Caco-2 (cell line): ENCODE measurements at regions not wholly inside any gene's neighbourhood (a gene's known extent, or its start where the extent isn't known, plus 50 kb on each side); places are given as distances from the start of the nearest gene placed in this dataset.

Source experiments
- BruUV-seq: library from RNA; stranded (reverse); fragments of 400-500 nt; replicated peaks from 2 replicates; lab custom pipeline; 2021; lab: Mats Ljungman, UMichigan
- CTCF ChIA-PET: fragments of 300-600 bp; sonication (Branson Sonifier 250); formaldehyde crosslinking; loops from one replicate; lab custom pipeline; 2022; ENCODE audit warnings: antibody characterized with exemption; lab: Charles Lee
- POLR2A ChIA-PET: fragments of 300-600 bp; sonication (Branson Sonifier 250); formaldehyde crosslinking; loops from one replicate; lab custom pipeline; 2022; ENCODE audit warnings: antibody characterized with exemption; lab: Charles Lee
- DNase-seq, 2 experiments: peaks; one replicate each; pipeline versions ENCODE4 v3.0.0 to v3.0.0-alpha.2; 2020 to 2022
- H3K27me3 ChIP-seq: replicated peaks from 2 replicates; pipeline ENCODE4 v1.6.0; 2011; ENCODE audit warnings: low read length; ENCODE audit not compliant: control insufficient read depth, insufficient read depth
- H3K36me3 ChIP-seq: 2 replicates; pipeline ENCODE4 v1.5.1; 2011; ENCODE audit warnings: low read length; ENCODE audit not compliant: control insufficient read depth, insufficient read depth
- H3K4me1 ChIP-seq: fragments of 250-450 bp; sonication (Bioruptor Pico); 2 replicates; pipeline ENCODE4 v1.5.1; 2020; ENCODE audit warnings: mild to moderate bottlenecking
- H3K4me3 ChIP-seq: 2 replicates; pipeline ENCODE4 v1.5.1; 2011; ENCODE audit warnings: low read depth, mild to moderate bottlenecking, control low read depth, low read length
- H3K9me3 ChIP-seq: fragments of 250-450 bp; sonication (Bioruptor Pico); 2 replicates; pipeline ENCODE4 v1.5.1; 2020; ENCODE audit warnings: mild to moderate bottlenecking, moderate library complexity
- H3K27ac Mint-ChIP-seq: one replicate; pipeline ENCODE4 v1.8.0; 2022; ENCODE audit warnings: mixed read lengths; ENCODE audit not compliant: unreplicated experiment
- H3K27me3 Mint-ChIP-seq: one replicate; pipeline ENCODE4 v1.8.0; 2022; ENCODE audit warnings: mixed read lengths; ENCODE audit not compliant: insufficient read depth, unreplicated experiment
- H3K36me3 Mint-ChIP-seq: one replicate; pipeline ENCODE4 v1.8.0; 2022; ENCODE audit warnings: mild to moderate bottlenecking, mixed read lengths; ENCODE audit not compliant: insufficient read depth, unreplicated experiment
- H3K4me1 Mint-ChIP-seq: one replicate; pipeline ENCODE4 v1.8.0; 2022; ENCODE audit warnings: low read depth, mixed read lengths; ENCODE audit not compliant: unreplicated experiment
- H3K4me3 Mint-ChIP-seq: one replicate; pipeline ENCODE4 v1.8.0; 2022; ENCODE audit warnings: mild to moderate bottlenecking, moderate library complexity, mixed read lengths; ENCODE audit not compliant: unreplicated experiment
- H3K9me3 Mint-ChIP-seq: one replicate; pipeline ENCODE4 v1.8.0; 2022; ENCODE audit warnings: mixed read lengths; ENCODE audit not compliant: unreplicated experiment
- intact Hi-C: fragments of 100-400 bp; cut with micrococcal nuclease; formaldehyde crosslinking; loops from one replicate; pipeline ENCODE4 v1.10.0; 2022; ENCODE audit not compliant: unreplicated experiment
- TF ChIP-seq, protein P1 (sequence below), 2 experiments: fragments of 200-600 bp in 1 of 2; IDR thresholded peaks; 1 replicate in 1 of 2; 2 replicates in 1 of 2; pipeline versions ENCODE4 v1.5.1 to v1.8.0; 2011 to 2022; ENCODE audit warnings: antibody characterized with exemption in 1 of 2, control low read depth in 1 of 2, inconsistent platforms in 1 of 2, low read depth in 1 of 2, low read length in 1 of 2, mild to moderate bottlenecking in 1 of 2, moderate library complexity in 1 of 2; ENCODE audit not compliant: insufficient read depth in 1 of 2, severe bottlenecking in 1 of 2, unreplicated experiment in 1 of 2

DNA sequence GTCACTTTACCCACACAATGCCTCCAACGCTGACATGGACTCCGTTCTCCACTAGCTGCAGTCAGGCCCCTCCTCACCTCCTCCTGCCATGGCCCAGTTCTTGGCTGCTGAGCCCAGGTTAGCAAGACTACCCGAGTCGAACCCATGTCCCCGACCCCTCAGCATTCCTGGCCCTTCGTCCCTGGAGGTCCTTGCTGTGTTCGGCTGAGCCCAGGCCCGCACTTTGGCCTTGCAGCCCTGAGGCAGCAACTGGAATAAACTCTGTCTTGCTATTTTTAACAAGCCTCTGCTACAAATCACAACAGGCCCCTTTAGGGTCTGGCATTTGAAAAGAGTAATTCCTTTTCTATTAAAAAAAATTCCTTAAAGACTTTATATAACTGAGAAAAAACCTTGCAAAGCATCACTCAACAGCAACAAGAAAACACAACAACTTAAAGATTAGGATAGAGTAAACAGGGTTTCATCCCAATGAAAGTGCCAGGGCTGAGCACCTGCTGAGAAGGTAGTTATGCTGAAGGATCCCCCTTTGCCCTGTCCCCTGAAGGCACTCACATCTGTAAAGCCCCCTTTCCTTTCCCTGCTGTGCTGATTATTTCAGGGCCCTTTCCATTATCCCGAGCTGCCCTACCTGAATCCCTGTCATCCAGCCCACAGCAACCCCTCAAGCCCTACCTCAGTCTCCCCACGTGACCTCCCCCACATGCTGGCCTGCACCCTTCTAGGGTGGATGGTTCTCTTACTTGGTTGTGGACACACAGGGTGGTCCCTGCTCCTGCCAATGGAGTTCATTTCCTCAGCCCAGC, 120.0 kb upstream of the SNTG2 start:
- ChIA-PET CTCF (no interaction called here), POLR2A (no interaction called here)
- Mint-ChIP-seq H3K4me1 (no peaks in the 10 kb centered on the region), H3K27ac (no peak overlapping the region), H3K36me3 (no peaks in the 10 kb centered on the region), H3K4me3 (no peak overlapping the region), H3K27me3 (peaks cover 7% of the 10 kb centered on the region), H3K9me3 (no peaks in the 10 kb centered on the region)
- Histone ChIP-seq H3K4me1 (no peaks in the 10 kb centered on the region), H3K9me3 (no peaks in the 10 kb centered on the region), H3K27me3 (no peaks in the 10 kb centered on the region), H3K36me3 (no peaks in the 10 kb centered on the region), H3K4me3 (no peak overlapping the region)
- TF ChIP-seq, protein P1, sequence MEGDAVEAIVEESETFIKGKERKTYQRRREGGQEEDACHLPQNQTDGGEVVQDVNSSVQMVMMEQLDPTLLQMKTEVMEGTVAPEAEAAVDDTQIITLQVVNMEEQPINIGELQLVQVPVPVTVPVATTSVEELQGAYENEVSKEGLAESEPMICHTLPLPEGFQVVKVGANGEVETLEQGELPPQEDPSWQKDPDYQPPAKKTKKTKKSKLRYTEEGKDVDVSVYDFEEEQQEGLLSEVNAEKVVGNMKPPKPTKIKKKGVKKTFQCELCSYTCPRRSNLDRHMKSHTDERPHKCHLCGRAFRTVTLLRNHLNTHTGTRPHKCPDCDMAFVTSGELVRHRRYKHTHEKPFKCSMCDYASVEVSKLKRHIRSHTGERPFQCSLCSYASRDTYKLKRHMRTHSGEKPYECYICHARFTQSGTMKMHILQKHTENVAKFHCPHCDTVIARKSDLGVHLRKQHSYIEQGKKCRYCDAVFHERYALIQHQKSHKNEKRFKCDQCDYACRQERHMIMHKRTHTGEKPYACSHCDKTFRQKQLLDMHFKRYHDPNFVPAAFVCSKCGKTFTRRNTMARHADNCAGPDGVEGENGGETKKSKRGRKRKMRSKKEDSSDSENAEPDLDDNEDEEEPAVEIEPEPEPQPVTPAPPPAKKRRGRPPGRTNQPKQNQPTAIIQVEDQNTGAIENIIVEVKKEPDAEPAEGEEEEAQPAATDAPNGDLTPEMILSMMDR (IDR thresholded peaks at IDR 0.05; ENCODE audit: insufficient read depth in 1 of 2, low read depth in 1 of 2, low read length in 1 of 2, severe bottlenecking in 1 of 2, unreplicated experiment in 1 of 2), result no peak
- no TSS peak for BruUV-seq
- intact Hi-C loops, result no loop called here
- DNase-seq, result no peak

DNA sequence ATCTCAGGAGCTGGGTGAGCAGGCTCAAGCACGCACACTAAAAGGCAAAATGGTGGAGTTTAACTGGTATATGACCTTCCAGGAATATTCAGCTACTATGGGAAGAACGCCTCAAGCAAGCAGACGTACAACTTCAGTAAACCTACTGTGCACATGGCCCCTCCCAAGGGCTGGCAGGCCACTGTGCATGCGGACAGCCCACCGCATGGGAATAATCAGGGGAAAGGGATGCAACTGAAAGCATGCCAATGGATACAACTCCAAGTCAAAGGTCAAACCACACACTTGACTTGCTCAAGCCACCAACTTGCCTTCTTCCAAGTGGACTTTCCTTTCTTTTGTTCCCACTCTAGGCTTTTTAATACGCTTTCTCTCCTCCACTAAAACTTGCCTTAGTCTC, 121.6 kb upstream of the SNTG2 start:
- ChIA-PET CTCF (no interaction called here), POLR2A (no interaction called here)
- Mint-ChIP-seq H3K27me3 (peaks cover 14% of the 10 kb centered on the region), H3K9me3 (no peaks in the 10 kb centered on the region), H3K4me3 (no peak overlapping the region), H3K27ac (no peak overlapping the region), H3K36me3 (no peaks in the 10 kb centered on the region), H3K4me1 (no peaks in the 10 kb centered on the region)
- Histone ChIP-seq H3K36me3 (no peaks in the 10 kb centered on the region), H3K4me3 (no peak overlapping the region), H3K27me3 (no peaks in the 10 kb centered on the region), H3K9me3 (no peaks in the 10 kb centered on the region), H3K4me1 (no peaks in the 10 kb centered on the region)
- intact Hi-C loops, result no loop called here
- DNase-seq, result no peak
- TF ChIP-seq, protein P1 (IDR thresholded peaks at IDR 0.05; ENCODE audit: insufficient read depth in 1 of 2, low read depth in 1 of 2, low read length in 1 of 2, severe bottlenecking in 1 of 2, unreplicated experiment in 1 of 2), result no peak
- BruUV-seq, result no TSS peak

DNA sequence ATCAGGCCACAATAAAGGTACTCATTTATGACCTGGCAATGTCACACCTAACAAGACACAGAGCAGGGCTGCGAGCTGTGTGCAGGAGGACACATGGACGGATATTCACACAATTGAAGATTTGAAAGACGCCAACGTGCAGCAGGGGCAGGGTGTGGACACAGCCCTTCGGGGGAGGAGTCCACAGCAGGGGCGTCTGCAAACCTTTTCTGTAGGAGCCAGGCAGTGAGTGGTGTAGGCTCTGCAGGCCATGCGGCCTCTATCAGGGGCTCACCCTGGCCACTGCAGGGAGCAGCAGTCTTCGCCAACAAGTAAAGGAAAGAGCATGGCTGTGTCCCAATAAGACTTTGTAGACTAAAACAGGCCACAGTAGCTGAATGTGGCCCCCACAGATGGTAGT, 125.7 kb upstream of the SNTG2 start:
- no peaks in the 10 kb centered on the region for H3K36me3 ChIP-seq
- POLR2A ChIA-PET, result no interaction called here
- no peak for DNase-seq
- Mint-ChIP-seq H3K36me3 (no peaks in the 10 kb centered on the region), H3K27ac (no peak overlapping the region), H3K4me3 (no peak overlapping the region), H3K27me3 (peaks cover 13% of the 10 kb centered on the region), H3K4me1 (no peaks in the 10 kb centered on the region), H3K9me3 (no peaks in the 10 kb centered on the region)
- no TSS peak for BruUV-seq
- H3K4me3 ChIP-seq, result no peak overlapping the region
- H3K27me3 ChIP-seq, result no peaks in the 10 kb centered on the region
- no peaks in the 10 kb centered on the region for H3K4me1 ChIP-seq
- intact Hi-C loops, result no loop called here
- CTCF ChIA-PET, result no interaction called here
- H3K9me3 ChIP-seq, result no peaks in the 10 kb centered on the region
- TF ChIP-seq, protein P1 (IDR thresholded peaks at IDR 0.05; ENCODE audit: insufficient read depth in 1 of 2, low read depth in 1 of 2, low read length in 1 of 2, severe bottlenecking in 1 of 2, unreplicated experiment in 1 of 2), result no peak
